NCI-H128 (cell line): ENCODE measurements at regions not wholly inside any gene's neighbourhood (a gene's known extent, or its start where the extent isn't known, plus 50 kb on each side); places are given as distances from the start of the nearest gene placed in this dataset.

Source experiments
- DNase-seq: peaks from one replicate; lab custom pipeline; 2025; ENCODE audit not compliant: unreplicated experiment; lab: John Stamatoyannopoulos, UW

DNA sequence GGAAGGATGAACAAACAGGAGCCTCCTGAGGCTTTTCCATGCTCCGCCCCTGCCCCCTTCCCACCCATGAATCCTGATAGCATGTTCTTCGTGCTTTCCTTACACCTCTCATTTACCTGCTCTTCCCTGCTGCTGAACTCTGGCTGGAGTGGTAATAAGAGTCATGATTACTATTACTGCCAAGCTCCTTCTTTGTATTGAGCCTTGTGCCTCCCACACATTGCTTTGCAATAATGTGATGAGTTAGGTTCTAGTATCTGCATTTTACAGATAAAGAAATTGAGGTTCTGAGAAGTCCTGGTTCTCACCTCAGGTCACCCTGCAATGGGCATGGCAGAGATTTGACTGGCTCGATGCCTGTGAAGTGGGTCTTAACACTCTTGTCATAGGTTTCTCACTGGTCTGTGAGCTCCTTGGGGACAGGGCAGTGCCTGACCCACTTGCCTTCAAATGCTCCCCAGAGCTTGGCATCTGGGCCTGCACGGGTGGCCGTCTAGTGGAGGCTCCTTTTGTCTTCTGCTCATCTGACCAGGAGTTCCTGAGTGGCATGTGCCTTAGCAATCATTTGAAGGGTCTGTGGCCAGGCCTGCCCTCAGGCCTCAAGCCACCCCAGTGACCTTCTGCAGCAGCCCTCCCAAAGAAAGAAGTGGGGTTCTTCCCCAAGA lies 309.2 kb upstream of the ZMIZ1 start:
- DNase-seq: no peak

DNA sequence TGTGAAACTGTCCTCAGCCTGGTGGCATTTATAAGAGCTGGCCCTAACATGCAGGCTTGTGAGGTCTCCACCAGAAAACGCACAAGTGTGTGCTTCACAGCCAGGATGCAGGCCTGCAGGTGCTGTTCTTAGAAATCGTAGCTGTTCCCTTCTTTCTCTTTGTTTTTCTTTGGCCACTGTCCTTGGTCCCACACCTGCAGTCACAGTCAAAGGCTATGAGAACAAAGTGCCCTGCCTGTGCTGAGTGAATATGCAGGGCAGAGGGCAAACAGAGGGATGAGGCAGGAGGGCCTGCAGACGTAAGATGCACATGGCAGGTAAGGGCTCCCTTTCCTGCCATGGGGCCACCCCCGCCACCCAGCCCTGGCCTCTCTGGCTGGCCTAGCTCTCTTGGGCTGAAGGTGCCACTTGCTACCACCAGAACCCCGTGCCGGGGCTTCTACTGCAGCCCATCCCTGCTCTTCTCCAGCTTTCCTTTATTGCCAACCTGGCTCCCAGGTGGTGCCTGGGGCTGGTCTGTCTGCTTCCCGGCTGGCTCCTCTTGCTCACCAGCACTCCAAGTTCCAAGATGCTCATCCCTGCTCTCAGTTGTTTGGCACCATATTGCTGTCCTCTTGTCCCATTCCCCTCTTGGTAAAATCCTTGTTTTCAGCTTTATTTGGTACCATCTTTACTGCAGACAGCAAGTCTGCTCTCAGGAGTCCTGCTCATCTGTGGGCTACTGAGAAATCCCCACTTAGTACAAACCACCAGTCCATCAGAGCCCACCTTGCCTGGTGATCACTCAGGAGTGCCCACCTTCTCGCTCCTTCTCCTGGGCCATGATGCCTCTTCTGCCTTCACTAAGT lies 308.1 kb upstream of the ZMIZ1 start:
- no peak for DNase-seq

- DNase-seq: no peak
These were observed 307.4 kb upstream of the ZMIZ1 start for GRCh38 chr10:78761311-78761781.

DNA sequence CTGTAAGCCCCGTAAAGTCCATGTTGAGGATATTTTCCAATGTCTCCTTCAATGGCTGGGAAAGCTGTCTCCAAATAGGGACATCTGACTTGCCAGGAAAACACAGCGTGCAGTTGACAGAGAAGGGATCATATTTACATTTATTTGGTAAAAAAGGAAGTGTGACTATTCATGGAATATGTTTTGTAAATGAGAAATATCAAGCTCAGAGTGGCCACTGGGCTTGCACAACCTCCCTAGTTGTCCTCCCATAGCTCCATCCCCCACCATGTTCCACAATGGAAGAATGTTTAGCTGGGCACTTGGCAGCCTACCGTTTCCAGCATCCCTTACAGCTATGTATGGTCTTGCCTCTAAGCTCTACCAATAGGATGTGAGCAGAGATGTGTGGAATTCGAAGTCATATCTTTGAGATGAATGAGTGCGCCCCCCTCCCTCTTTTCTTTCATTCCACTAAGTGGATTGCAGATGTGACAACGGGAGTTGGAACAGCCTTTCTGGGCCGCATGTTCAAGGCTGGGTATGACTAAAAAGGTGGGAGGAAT lies 306.6 kb upstream of the ZMIZ1 start:
- no peak for DNase-seq

DNA sequence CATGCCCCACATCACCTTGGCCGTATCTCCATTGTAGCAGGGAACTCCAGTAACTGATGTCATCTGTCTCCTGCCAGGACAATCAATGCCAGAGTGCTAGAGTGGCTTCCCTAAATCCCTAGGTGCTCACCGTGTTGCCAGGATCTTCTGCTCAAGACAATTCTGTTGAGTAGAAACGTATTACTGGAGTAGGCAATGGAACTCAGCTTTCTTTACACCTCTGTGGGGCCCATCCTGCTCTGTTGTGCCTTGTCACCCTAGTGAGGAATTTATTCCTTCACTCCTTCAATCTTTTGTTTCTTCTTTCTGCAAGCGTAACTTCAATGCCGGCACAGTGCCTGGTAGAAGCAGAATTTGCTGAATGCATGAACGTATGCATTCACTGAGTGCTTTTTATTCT lies 305.5 kb upstream of the ZMIZ1 start:
- DNase-seq: no peak

- DNase-seq: no peak
These were observed 304.9 kb upstream of the ZMIZ1 start for GRCh38 chr10:78763651-78764395.

- DNase-seq: no peak
These were observed 304.3 kb upstream of the ZMIZ1 start for GRCh38 chr10:78764436-78764835.

DNA sequence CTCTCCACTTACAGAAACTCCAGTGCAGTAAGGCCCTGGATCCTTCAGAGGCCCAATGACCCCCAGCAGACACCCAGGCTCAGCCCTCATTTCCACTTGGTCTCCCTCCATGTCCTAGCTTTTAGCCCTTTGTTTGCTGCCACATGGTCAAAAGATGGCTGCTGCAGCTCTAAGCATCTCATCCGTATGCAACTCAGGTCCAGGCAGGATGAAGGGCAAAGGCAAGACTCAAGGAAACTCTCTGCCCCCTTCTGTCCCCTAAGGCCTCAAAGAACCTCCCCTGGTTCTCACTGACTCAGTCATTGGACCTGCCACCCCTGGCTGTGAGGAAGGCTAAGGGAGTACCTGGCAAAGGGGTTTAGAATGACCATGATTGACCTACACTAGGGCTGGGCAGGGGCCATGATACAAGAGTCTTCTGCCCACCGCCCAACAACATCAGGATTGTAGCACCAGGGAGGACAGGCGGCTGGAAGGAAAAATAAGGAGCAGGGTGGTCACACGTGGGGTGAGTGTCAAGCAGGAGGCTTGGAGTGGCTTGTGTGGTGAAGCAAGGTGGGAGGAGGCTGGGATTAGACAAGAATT lies 303.8 kb upstream of the ZMIZ1 start:
- no peak for DNase-seq

GRCh38 chr10:78765726-78766335 lies 302.9 kb upstream of the ZMIZ1 start:
- no peak for DNase-seq

- no peak for DNase-seq
These were observed 302.2 kb upstream of the ZMIZ1 start for GRCh38 chr10:78766603-78767002.

DNA sequence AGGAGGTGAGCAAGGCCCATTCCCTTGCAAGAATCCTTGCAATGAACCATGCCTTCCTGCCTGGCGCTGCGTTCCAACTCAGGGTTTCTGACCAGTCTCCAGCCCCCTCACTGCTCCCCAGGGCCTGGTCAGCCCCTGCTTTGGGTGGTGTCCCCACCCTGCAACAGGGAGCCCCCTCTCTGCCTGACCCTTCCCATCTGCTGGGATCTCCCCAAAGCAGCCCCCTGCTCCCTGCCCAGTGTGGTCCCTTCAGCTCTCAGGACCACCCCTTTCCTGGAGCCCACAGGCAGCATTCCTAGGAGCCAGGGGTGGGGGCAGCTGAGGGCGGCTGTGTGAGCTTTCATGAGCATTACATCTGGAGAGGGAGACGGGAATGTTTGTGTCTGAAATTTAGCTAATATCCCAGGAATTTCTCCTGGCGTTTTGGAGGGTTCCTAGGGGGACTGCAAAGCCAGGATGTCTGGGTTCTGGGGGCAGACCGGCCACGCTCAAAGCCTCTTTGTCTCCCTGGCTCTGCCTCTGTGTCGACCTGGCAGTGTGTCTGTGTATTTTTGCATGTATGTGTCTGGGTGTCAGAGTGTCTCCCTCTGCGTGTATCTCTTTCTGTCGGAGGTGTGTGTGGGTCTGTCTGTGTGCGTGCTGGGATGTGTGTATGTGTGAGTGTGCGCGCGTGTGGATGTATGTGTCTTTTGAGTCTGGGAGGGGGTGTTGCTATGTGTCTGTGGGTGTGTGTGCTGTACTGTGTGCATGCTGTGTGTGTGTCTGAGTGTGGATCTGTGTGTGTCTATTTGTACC lies 300.5 kb upstream of the ZMIZ1 start:
- no peak for DNase-seq

GRCh38 chr10:78768876-78769275 lies 299.9 kb upstream of the ZMIZ1 start:
- no peak for DNase-seq

DNA sequence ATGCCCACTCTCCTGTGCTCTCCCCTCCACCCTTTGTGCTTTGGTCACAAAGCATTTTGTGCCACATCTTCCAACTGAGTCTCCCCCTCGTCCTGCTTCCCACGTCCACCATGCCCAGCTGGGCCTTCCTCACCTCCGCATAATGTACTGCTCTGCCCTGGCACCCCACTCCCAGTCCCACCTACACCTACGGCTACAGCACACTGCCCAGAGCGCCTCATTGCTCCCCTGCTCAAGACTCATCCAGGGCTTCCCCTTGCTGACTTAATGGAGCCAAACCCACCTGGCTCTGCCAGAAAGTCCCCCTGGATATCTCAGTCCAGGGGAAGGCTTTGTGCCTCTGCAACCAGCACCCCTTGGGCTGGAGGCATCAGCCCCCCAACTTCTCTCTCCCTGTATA lies 299.2 kb upstream of the ZMIZ1 start:
- DNase-seq: no peak

DNA sequence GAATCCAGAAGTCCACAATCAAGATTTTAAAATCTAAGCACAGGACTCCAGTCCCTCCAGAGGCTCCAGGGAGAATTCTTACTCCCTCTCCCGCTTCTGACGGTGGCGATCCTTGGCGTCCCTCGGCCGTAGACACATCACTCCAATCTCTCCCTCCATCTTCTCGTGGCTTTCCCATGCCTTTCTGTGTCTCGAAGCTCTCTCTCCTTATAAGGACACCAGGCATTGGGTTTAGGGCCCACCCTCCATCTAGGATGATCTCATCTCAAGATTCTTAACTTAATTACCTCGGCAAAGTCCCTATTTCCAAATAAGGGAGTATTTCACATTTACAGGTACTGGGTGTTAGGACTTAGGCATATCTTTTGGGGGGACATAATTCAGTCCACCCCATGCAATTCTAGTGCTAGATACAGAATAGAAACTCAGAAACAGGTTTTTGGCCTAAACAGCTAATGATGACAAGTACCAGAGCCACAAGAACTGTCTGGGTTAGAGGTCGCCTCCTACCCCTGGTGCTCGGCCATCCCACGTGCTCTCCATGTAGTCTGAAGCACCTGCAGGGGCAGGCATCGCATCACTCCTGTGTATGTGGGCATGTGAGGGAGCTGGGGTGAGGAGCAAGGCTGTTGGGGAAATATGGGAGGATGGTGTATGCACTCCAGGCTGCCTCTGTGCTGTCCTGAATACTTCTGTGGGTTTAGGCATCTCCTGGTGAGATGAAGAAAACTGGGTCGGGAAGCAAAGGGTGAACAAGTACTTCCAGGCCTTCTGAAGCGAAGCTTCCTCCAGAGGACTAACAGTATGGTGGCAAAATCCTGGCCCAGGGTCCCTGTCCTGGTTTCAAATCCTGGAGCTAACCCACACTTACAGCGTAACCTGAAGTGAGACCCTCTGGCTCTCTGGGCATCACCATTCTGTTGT lies 298.3 kb upstream of the ZMIZ1 start:
- no peak for DNase-seq

DNA sequence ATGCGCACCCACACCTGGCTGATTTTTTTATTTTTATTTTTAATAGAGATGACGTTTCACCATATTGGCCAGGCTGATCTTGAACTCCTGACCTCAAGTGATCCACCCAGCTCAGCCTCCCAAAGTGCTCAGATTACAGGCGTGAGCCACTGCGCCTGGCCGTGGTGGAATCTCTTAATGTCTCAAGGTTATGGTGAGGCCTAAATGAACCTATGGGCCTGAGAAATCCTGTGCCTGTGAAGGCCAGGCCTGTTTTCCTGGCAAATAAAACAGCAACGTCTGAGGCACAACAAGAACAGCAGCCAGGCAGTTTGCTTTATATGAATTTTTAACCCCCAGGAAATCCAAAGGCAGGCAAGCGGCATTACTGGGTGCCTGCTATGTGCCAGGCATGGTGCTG lies 297.5 kb upstream of the ZMIZ1 start:
- no peak for DNase-seq

- DNase-seq: no peak
These were observed 296.8 kb upstream of the ZMIZ1 start for GRCh38 chr10:78771808-78772455.

GRCh38 chr10:78772486-78772885 lies 296.3 kb upstream of the ZMIZ1 start:
- DNase-seq: no peak

DNA sequence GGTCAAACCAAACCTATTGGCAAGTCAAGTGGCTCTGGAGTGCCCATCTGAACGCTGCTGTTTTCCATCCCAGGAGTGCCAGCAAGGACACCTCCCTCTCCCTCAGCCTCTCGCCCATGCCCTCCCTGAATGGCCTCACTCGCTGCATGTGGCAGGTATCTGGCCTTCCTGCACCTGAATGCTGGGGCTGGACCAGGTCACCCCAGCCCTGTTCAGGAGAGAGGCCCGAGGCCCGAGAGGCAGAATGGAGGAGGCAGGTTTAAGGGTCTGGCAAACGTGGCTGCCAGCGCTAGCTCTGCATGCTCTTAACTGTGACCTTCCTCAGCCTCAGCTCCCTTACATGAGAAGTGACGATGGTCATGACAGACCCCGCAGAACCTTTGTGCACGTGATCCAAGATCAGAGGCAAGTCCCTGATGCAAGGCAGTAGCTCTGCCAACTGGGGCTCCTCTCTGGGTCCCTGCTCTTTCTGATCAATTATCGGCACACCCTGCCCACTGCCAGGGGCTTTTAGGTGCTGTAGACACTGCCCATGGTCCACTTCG lies 295.7 kb upstream of the ZMIZ1 start:
- no peak for DNase-seq
